NCI-H82 treated with DMSO at 0.1 percent for 48 hours (cell line): ENCODE measurements at regions not wholly inside any gene's neighbourhood (a gene's known extent, or its start where the extent isn't known, plus 50 kb on each side); places are given as distances from the start of the nearest gene placed in this dataset.
"Not testable (repeated sequence)": the region's sequence is repeated elsewhere in the genome, so short reads cannot be mapped to it uniquely, and the experiment has no call there.

Experiments
- DNase-seq: peaks from one replicate; lab custom pipeline; 2025; ENCODE audit not compliant: unreplicated experiment; lab: John Stamatoyannopoulos, UW

GRCh38 chrX:140342410-140342809 is 162.5 kb downstream of the SOX3 start:
- no peak for DNase-seq

GRCh38 chrX:140337263-140337662 is 167.6 kb downstream of the SOX3 start:
- no peak for DNase-seq

GRCh38 chrX:140318296-140318695 is 186.6 kb downstream of the SOX3 start:
- no peak for DNase-seq

- no peak for DNase-seq
Measured at GRCh38 chrX:140317462-140317861, 187.4 kb downstream of the SOX3 start.

GRCh38 chrX:140298960-140299825 is 205.7 kb downstream of the SOX3 start:
- DNase-seq, result no peak

- DNase-seq, result no peak
Measured at GRCh38 chrX:140297273-140297672, 207.6 kb downstream of the SOX3 start.

- DNase-seq, result no peak
Measured at GRCh38 chrX:140292961-140293360, 211.9 kb downstream of the SOX3 start.

- no peak for DNase-seq
Measured at GRCh38 chrX:140292188-140292587, 212.7 kb downstream of the SOX3 start.

- no peak for DNase-seq
Measured at GRCh38 chrX:140274811-140275525, 229.9 kb downstream of the SOX3 start.

GRCh38 chrX:140273921-140274320 is 230.9 kb downstream of the SOX3 start:
- DNase-seq, result no peak

GRCh38 chrX:140250391-140250790 is 254.5 kb downstream of the SOX3 start:
- no peak for DNase-seq

- DNase-seq, result no peak
Measured at GRCh38 chrX:140249088-140249487, 255.8 kb downstream of the SOX3 start.

- no peak for DNase-seq
Measured at GRCh38 chrX:140229191-140229590, 263.9 kb upstream of the CXorf66 start.

GRCh38 chrX:140226037-140226436 is 260.7 kb upstream of the CXorf66 start:
- DNase-seq, result not testable (repeated sequence)

GRCh38 chrX:140215894-140216293 is 250.6 kb upstream of the CXorf66 start:
- not testable (repeated sequence) for DNase-seq

GRCh38 chrX:140214518-140214917 is 249.2 kb upstream of the CXorf66 start:
- DNase-seq, result not testable (repeated sequence)

GRCh38 chrX:140206657-140207056 is 241.3 kb upstream of the CXorf66 start:
- DNase-seq, result no peak

- DNase-seq, result no peak
Measured at GRCh38 chrX:140190441-140191108, 225.3 kb upstream of the CXorf66 start.

- DNase-seq, result no peak
Measured at GRCh38 chrX:140180585-140180984, 215.3 kb upstream of the CXorf66 start.

GRCh38 chrX:140177821-140178220 is 212.5 kb upstream of the CXorf66 start:
- DNase-seq, result no peak

- DNase-seq, result no peak
Measured at GRCh38 chrX:140172401-140172800, 207.1 kb upstream of the CXorf66 start.

GRCh38 chrX:140167551-140167950 is 202.2 kb upstream of the CXorf66 start:
- DNase-seq, result no peak
